ENCODE measurements at regions not wholly inside any gene's neighbourhood (a gene's known extent, or its start where the extent isn't known, plus 50 kb on each side); places are given as distances from the start of the nearest gene placed in this dataset.

DNA sequence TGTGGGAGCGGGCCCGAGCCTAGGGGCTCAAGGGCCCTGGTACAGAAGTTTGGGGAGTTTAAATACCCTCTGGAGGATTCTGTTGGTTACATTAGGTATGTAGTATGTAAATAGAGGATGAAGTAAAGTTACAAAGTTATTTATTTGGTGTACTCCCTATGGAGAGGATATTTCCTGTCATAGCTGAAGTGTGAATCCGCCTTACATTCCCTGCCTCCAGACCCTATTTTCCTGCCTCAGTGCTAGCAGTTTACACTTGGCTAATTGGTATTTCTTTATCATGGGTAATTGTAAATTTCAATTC is 60.6 kb upstream of the KLF14 start:
- TF ChIP-seq EGR1 (IDR thresholded peaks at IDR 0.05) (no peak), YY1 (IDR thresholded peaks at IDR 0.05; ENCODE audit: low read depth) (no peak), TEAD4 (IDR thresholded peaks at IDR 0.05) (no peak), CEBPB (IDR thresholded peaks at IDR 0.05) (no peak), EP300 (IDR thresholded peaks at IDR 0.05; ENCODE audit: borderline replicate concordance) (no peak)
- TF ChIP-seq, protein P1, sequence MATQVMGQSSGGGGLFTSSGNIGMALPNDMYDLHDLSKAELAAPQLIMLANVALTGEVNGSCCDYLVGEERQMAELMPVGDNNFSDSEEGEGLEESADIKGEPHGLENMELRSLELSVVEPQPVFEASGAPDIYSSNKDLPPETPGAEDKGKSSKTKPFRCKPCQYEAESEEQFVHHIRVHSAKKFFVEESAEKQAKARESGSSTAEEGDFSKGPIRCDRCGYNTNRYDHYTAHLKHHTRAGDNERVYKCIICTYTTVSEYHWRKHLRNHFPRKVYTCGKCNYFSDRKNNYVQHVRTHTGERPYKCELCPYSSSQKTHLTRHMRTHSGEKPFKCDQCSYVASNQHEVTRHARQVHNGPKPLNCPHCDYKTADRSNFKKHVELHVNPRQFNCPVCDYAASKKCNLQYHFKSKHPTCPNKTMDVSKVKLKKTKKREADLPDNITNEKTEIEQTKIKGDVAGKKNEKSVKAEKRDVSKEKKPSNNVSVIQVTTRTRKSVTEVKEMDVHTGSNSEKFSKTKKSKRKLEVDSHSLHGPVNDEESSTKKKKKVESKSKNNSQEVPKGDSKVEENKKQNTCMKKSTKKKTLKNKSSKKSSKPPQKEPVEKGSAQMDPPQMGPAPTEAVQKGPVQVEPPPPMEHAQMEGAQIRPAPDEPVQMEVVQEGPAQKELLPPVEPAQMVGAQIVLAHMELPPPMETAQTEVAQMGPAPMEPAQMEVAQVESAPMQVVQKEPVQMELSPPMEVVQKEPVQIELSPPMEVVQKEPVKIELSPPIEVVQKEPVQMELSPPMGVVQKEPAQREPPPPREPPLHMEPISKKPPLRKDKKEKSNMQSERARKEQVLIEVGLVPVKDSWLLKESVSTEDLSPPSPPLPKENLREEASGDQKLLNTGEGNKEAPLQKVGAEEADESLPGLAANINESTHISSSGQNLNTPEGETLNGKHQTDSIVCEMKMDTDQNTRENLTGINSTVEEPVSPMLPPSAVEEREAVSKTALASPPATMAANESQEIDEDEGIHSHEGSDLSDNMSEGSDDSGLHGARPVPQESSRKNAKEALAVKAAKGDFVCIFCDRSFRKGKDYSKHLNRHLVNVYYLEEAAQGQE (IDR thresholded peaks at IDR 0.05; ENCODE audit: low read depth): no peak
- TF ChIP-seq, protein P2, sequence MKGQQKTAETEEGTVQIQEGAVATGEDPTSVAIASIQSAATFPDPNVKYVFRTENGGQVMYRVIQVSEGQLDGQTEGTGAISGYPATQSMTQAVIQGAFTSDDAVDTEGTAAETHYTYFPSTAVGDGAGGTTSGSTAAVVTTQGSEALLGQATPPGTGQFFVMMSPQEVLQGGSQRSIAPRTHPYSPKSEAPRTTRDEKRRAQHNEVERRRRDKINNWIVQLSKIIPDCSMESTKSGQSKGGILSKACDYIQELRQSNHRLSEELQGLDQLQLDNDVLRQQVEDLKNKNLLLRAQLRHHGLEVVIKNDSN (IDR thresholded peaks at IDR 0.05): no peak
- TF ChIP-seq, protein P3, sequence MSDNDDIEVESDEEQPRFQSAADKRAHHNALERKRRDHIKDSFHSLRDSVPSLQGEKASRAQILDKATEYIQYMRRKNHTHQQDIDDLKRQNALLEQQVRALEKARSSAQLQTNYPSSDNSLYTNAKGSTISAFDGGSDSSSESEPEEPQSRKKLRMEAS (IDR thresholded peaks at IDR 0.05): no peak

All from Ishikawa (cell line).